Spleen (tissue), 7 donors: ENCODE measurements at regions not wholly inside any gene's neighbourhood (a gene's known extent, or its start where the extent isn't known, plus 50 kb on each side); places are given as distances from the start of the nearest gene placed in this dataset.

Source experiments
- CTCF ChIP-seq, 11 experiments: fragments of 200-600 bp in 7 of 11; fragments of 450-650 bp in 4 of 11; sonication (generic) in 4 of 11; IDR thresholded peaks in 8 of 11; conservative IDR thresholded peaks in 3 of 11; 1 replicate in 7 of 11; 2 replicates in 4 of 11; pipeline versions ENCODE4 v1.4.0 to v1.8.0; 2016 to 2021; ENCODE audit warnings: antibody characterized with exemption in 11 of 11, inconsistent platforms in 4 of 11, mild to moderate bottlenecking in 1 of 11
- POLR2A ChIP-seq, 3 donors: fragments of 450-650 bp; IDR thresholded peaks; one replicate each; pipeline ENCODE4 v1.5.1; 2017; ENCODE audit warnings: antibody characterized with exemption in 3 of 3, mild to moderate bottlenecking in 1 of 3
- POLR2AphosphoS5 ChIP-seq, 3 donors: sonication (generic); formaldehyde crosslinking; IDR thresholded peaks; one replicate each; pipeline ENCODE4 v1.5.1; 2017; ENCODE audit warnings: antibody characterized with exemption in 3 of 3
- donor health status: DM: no; HTN: no; CAD: no; lungs with moderate emphysema.
- donor health status: DM: no; HTN: no; CAD: no.
- donor health status: DM: no; HTN: no; CAD: no.

DNA sequence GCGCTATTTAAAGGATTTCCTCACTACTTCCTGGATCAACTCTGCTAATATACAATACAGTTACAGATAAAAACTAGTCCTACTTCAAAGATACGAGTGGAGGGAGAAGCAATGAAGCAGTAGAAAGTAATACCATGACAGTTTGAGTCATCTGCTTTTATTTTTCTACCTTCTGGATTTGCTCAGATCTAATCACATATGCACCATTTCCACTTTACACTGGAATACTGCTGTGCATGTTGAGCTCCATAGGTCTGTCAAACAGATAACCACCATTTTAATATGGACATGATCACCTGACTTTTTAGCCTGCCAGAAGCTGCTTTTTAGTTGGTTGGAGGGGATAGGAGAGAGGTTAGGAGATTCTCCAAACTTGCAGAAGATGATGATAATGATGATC, 92.5 kb downstream of the MMUT start:
- TF ChIP-seq CTCF (IDR thresholded peaks at IDR 0.05 in 8 of 11, conservative IDR thresholded peaks at IDR 0.05 in 3 of 11) (no peak), POLR2AphosphoS5 (IDR thresholded peaks at IDR 0.05) (no peak), POLR2A (IDR thresholded peaks at IDR 0.05) (no peak)
